ENCODE measurements at regions not wholly inside any gene's neighbourhood (a gene's known extent, or its start where the extent isn't known, plus 50 kb on each side); places are given as distances from the start of the nearest gene placed in this dataset.

DNA sequence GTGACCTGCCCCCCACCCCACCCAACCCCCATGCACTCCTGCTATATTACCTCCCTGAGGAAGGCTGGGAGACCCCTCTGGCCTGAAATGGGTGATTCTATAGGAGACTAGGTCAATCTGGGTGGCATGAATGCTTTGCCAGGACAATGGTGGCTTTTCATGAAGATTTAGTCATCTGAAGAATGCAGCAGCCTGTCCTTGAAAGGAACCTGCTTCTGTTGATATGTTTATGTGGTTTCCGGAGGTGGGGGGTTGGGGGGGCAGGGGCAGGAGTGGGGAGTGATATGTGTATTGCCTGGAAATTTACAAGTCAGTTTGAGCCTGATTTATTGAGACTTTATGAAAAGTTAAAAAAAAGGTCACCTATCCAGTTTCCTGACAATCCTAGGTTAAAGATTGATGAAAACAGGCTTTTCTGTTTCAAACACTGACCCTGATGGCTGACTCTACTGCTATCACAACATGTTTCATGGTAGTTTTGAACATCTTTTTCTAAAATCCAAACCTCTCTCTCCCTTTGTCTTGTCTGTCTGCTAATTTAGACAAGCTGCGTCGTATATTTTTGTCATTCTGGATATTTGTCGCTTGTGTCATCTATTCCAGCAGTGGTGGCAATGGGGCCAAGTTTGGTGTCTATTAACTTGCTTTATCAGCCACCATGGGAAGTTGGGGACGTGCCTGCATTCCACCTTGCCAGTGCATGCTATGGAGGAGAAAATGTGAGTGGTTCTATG lies 153.7 kb upstream of the EGFLAM start:
- H3K9me3 ChIP-seq (replicated peaks) = no peaks in the 10 kb centered on the region
- peak; percentile 59 to 90 for DNase-seq (ENCODE audit: low read depth in 1 of 2, low spot score in 2 of 2)
- H3K27ac ChIP-seq = peak overlapping the region; percentile 87
- peaks cover 38% of the 10 kb centered on the region for H3K4me1 ChIP-seq (replicated peaks)
- no peaks in the 10 kb centered on the region for H3K27me3 ChIP-seq (replicated peaks)
- H3K36me3 ChIP-seq = no peaks in the 10 kb centered on the region
- no peak overlapping the region for H3K4me3 ChIP-seq

DNA sequence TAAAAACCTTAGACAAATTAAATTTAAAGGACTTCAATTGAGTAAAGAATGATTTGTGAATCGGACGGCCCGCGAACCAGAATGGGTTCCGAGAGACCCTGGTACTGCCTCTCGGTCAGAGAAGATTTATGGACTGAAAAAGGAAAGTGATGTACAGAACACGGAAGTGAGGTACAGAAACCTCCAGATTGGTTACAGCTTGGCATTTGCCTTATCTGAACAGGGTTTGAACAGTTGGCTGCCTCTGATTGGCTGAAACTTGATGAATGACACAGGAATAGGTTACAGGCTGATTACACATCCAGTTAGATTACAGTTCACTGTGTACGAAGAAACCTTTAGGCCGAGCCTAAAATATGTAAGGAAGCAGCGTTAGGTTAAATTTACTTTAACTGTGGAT lies 156.5 kb upstream of the EGFLAM start:
- Histone ChIP-seq H3K9me3 (replicated peaks) (no peaks in the 10 kb centered on the region), H3K36me3 (no peaks in the 10 kb centered on the region), H3K27me3 (replicated peaks) (no peaks in the 10 kb centered on the region), H3K4me1 (replicated peaks) (peaks cover 51% of the 10 kb centered on the region), H3K4me3 (no peak overlapping the region), H3K27ac (no peak overlapping the region)
- DNase-seq (ENCODE audit: low read depth in 1 of 2, low spot score in 2 of 2) = no peak

DNA sequence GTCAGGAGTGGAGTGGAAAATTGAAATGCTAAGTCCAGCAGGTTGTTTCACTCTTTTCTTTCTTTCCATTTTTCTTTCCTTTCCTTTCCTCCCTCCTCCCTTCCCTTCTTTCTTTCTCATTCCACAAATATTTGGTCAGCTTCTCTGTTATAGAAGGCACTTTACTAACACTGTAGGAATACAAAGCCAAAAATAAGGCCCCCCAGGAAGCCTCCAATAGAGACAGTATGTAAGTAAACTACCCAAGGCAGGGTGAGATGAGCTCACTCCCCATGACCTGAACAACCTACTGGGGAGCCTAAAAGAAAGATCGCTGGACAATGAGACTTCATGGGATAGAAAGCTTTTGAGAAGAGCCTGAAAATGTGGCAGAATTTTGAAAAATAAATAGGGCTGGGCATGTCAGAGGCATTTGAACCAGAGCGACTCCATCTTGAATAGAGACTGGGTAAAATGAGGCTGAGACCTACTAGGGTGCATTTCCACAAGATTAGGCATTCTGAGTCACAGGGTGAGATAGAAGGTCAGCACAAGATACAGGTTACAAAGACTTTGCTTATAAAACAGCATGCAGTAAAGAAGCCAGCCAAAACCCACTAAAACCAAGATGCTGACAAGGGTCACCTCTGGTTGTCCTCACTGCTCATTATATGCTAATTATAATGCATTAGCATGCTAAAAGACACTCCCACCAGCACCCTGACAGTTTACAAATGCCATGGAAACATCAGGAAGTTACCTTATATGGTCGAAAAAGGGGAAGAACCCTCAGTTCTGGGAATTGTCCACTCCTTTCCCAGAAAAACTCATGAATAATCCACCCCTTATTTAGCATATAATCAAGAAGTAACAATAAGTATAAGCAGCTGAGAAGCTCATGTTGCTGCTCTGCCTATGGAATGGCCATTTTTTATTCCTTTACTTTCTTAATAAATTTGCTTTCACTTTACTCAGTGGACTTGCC lies 158.9 kb upstream of the EGFLAM start:
- peak; percentile 54 to 67 for DNase-seq (ENCODE audit: low read depth in 1 of 2, low spot score in 2 of 2)

DNA sequence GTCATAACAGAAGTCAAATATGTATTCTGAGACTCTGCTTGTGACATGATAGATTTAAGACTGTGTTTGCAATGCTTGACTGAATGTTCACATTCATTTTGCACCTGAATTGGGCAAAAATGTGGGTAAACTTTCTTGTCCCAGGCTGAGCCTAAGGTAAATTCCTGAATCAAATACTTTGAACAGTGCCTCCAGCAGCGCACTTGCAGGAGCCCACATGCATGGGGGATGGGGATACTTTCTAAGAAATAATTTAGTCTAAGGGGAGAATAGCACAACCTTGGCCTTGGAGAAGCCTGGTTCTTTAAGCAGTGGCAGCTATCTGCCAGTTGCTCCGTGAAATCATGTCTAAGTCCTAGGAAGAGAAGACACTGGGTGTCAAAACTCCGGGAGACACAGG lies 163.5 kb upstream of the EGFLAM start:
- Histone ChIP-seq H3K36me3 (no peaks in the 10 kb centered on the region), H3K4me3 (no peak overlapping the region), H3K27me3 (replicated peaks) (no peaks in the 10 kb centered on the region), H3K9me3 (replicated peaks) (no peaks in the 10 kb centered on the region), H3K27ac (no peak overlapping the region), H3K4me1 (replicated peaks) (peaks cover 15% of the 10 kb centered on the region)
- no peak for DNase-seq (ENCODE audit: low read depth in 1 of 2, low spot score in 2 of 2)

More for the DNA sequence above, 158.9 kb upstream of the EGFLAM start:
- Histone ChIP-seq H3K27ac (peak overlapping the region; percentile 60), H3K9me3 (replicated peaks) (no peaks in the 10 kb centered on the region), H3K4me1 (replicated peaks) (peaks cover 36% of the 10 kb centered on the region), H3K27me3 (replicated peaks) (no peaks in the 10 kb centered on the region), H3K4me3 (no peak overlapping the region), H3K36me3 (no peaks in the 10 kb centered on the region)

DNA sequence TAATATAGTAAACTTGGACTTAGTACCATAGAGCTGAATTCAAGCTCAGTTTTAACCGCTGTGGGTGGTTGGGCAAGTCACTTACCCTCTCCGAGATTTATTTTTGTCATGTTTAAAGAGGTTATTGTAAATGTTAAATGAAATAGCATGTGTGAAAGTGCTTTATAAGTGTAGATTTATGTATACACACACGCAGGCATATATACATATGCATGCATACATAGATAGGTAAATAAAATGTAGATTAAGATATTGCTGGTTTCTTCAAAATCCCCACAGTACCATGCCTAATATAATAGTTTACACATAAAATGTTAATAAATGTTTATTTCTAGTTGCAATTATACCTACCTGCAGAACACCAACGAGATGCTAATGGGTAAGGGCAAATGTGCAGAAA lies 164.5 kb upstream of the EGFLAM start:
- Histone ChIP-seq H3K4me1 (replicated peaks) (peaks cover 5% of the 10 kb centered on the region), H3K36me3 (no peaks in the 10 kb centered on the region), H3K27me3 (replicated peaks) (no peaks in the 10 kb centered on the region), H3K27ac (no peak overlapping the region), H3K9me3 (replicated peaks) (no peaks in the 10 kb centered on the region), H3K4me3 (no peak overlapping the region)
- no peak for DNase-seq (ENCODE audit: low read depth in 1 of 2, low spot score in 2 of 2)

DNA sequence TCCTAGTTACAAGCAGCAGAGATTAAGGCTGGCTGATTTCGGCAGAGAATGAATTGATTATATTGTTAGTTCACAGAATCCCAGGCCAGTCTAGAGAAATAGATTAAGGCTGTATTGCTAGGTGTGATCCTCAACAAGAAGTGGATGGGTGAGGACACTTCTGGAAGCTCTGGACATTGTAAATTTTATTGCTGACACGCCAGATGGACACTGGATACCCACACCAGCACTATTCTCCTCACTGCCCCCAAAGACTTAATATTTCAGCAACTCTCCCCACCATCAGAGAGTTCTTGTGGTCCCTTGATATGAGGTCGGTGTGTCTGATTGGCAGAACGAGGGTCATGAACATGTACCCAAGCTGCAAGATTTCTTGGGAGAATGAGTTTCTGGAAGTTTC lies 171.6 kb upstream of the EGFLAM start:
- DNase-seq (ENCODE audit: low read depth in 1 of 2, low spot score in 2 of 2) = no peak
- no peaks in the 10 kb centered on the region; the same call in 1 of the 2 replicates for H3K27me3 ChIP-seq (replicated peaks)
- H3K36me3 ChIP-seq = no peaks in the 10 kb centered on the region
- H3K4me1 ChIP-seq (replicated peaks) = peaks cover 5% of the 10 kb centered on the region
- no peak overlapping the region for H3K4me3 ChIP-seq
- H3K9me3 ChIP-seq (replicated peaks) = no peaks in the 10 kb centered on the region
- no peak overlapping the region for H3K27ac ChIP-seq

DNA sequence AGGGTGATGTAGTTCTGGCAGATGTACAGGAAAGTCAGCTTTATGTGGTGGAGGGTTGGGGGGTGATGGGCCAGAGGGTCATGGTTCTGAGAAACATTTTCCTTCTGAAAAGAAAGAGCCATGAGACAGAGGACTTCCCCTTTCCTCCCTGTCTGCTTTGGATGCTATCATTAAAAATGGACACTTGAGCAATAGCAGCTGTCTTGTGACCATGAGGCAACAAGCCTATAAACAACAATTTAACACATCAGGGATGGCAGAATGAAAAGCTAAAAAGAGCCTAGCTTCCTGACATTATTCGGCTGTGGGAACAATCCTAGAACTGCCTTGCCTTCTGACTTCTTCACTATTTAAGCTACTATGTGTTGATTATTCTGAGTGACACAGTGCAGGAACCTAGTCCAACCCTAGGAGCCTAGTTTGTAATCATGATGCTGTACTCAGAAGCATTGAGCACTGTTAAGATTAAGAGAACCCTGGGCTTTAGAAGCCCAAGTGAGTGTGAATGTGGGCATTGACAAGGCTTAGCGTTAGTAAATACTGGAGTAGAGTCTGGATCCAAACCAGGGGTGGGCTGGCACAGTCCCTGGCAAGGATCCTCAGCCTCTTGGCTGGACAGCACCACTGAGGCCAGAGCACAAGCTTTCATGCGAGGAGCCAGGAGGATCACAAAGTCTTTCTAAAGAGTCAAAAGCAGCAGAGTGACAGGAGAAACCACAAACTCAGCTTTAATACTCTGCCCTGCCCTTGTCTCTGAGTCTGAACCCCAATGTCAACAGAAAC lies 178.5 kb upstream of the EGFLAM start:
- Histone ChIP-seq H3K4me3 (no peak overlapping the region), H3K36me3 (no peaks in the 10 kb centered on the region), H3K27ac (no peak overlapping the region), H3K27me3 (replicated peaks) (no peaks in the 10 kb centered on the region), H3K9me3 (replicated peaks) (no peaks in the 10 kb centered on the region), H3K4me1 (replicated peaks) (peaks cover 15% of the 10 kb centered on the region)
- DNase-seq (ENCODE audit: low read depth in 1 of 2, low spot score in 2 of 2) = no peak

DNA sequence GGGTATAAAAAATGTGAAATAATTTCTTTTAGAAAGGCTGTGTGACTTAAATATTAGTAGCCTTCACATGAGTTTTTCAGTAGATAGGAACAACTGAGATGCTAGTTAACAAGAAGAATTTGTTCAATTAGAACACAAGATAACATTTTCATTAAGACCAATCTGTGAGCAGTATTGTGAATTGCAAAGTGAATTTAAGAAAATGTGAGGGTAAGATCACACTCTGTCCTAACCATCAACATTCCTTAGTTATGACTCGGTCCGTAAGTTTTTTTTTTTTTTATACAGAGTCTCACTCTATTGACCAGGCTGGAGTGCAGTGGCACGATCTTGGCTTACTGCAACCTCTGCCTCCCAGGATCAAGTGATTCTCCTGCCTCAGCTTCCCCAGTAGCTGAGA lies 180.2 kb upstream of the EGFLAM start:
- Histone ChIP-seq H3K27ac (peak overlapping the region; percentile 54), H3K27me3 (replicated peaks) (no peaks in the 10 kb centered on the region), H3K4me3 (no peak overlapping the region), H3K4me1 (replicated peaks) (peaks cover 15% of the 10 kb centered on the region), H3K36me3 (no peaks in the 10 kb centered on the region), H3K9me3 (replicated peaks) (no peaks in the 10 kb centered on the region)
- DNase-seq (ENCODE audit: low read depth in 1 of 2, low spot score in 2 of 2) = peak in 1 of 2 experiments; percentile 57

DNA sequence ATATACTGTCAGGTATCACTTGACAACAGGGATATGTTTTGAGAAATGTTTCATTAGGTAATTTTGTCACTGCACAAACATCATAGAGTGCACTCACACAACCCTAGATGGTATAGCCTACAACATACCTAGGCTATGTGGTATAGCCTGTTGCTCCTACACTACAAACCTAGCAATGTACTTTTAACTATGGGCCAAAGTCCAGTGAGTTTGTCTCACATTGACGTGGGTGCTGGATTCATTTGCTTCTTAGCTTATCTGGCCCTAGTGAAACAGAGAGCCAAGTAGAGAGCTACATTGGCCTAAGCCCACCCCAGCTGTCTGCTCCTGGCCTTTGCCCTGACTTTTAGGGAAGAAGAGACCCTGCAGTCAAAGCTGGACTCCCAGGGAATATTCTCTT lies 180.7 kb upstream of the EGFLAM start:
- Histone ChIP-seq H3K27ac (peak overlapping the region; percentile 54), H3K4me3 (no peak overlapping the region), H3K27me3 (replicated peaks) (no peaks in the 10 kb centered on the region), H3K36me3 (no peaks in the 10 kb centered on the region), H3K4me1 (replicated peaks) (peaks cover 15% of the 10 kb centered on the region), H3K9me3 (replicated peaks) (no peaks in the 10 kb centered on the region)
- no peak for DNase-seq (ENCODE audit: low read depth in 1 of 2, low spot score in 2 of 2)

DNA sequence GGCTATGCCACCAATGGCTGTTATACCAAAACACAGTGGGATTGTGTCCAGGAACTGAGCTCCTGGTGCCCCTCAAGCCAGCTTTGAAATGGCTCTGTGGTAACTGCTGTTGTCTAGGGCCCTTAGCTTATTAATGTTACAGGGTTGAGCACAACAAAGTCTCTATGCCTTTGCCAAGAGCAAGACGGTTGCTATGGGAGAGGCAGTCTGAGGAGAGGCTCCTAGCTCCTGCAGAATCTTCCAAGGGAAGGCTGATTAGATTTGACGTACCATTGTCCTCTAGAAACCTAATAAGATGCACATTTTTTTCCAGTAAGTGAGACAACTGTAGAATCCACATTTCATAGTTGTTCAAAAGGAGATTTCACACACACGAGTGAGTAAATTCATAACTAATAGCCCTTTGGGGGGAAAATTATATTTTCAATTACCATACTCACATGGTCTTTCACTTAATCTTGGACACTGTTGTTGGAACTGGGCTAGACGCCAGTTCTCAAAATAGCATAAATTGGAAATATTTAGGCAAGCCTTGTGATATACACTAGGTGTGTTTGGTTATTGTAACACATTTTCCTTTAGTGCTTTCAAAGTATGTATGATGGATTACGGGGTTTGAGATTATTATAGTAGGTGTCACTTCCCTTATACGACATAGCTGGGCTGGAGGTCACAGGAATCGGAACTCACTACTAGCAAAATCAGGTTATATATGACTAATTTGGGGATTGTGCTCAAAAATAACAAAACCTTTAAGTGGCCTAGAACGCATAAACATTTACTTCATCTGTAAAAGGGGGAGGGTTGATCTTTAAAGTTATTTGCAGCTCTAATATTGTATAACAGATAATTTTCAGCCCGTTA lies 186.3 kb upstream of the EGFLAM start:
- no peak overlapping the region for H3K27ac ChIP-seq
- no peak overlapping the region for H3K4me3 ChIP-seq
- no peak for DNase-seq (ENCODE audit: low read depth in 1 of 2, low spot score in 2 of 2)
- no peaks in the 10 kb centered on the region for H3K36me3 ChIP-seq
- no peaks in the 10 kb centered on the region for H3K27me3 ChIP-seq (replicated peaks)
- H3K9me3 ChIP-seq (replicated peaks) = no peaks in the 10 kb centered on the region
- peaks cover 5% of the 10 kb centered on the region for H3K4me1 ChIP-seq (replicated peaks)

DNA sequence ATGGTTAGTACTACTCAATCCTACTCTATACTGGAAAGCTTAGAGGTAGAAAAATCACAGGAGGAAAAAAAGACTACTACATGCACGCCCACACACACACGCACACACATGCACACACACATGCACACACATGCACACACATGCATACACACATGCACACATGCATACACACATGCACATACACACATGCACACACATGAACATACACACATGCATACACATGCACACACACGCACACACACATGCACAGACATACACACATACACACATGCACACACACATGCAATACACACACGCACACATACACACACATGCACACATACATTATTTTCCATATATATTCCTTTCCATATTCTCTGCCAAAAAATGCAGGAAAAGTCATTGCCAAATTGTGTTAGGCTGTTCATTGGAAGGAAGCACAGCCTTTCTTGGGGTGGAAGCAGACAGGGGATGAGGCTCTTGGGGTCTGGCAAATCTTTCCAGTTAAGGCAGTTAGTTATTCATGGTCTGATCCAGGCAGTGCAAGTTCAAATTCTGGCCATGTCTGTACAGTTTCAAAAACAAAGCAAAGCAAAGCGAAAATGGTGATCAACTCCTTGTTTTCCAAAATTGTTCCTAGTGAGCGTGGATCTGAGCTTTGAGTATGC lies 187.9 kb upstream of the EGFLAM start:
- H3K4me3 ChIP-seq = no peak overlapping the region
- H3K9me3 ChIP-seq (replicated peaks) = no peaks in the 10 kb centered on the region
- no peak for DNase-seq (ENCODE audit: low read depth in 1 of 2, low spot score in 2 of 2)
- H3K4me1 ChIP-seq (replicated peaks) = peaks cover 5% of the 10 kb centered on the region
- H3K36me3 ChIP-seq = no peaks in the 10 kb centered on the region
- no peak overlapping the region for H3K27ac ChIP-seq
- no peaks in the 10 kb centered on the region for H3K27me3 ChIP-seq (replicated peaks)

DNA sequence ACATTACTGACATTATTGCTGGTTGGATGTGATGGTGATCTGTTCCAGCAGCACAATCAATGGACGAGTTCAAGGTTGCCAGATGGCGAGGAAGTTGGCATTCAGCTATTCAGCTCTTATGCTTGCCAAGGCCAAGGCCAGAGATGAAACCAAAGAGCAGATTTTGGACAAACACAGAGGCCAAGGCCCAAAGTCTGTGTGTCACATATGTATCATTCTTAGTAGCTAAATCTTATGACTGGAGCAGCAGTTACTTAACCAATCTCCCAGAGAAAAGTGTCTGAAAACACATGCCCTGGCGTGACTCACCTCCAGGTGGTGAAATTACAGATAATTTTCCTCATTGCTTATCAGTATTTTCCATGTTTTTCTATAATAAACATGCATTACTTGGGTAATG lies 189.0 kb upstream of the EGFLAM start:
- Histone ChIP-seq H3K36me3 (no peaks in the 10 kb centered on the region), H3K9me3 (replicated peaks) (no peaks in the 10 kb centered on the region), H3K27ac (no peak overlapping the region), H3K4me3 (no peak overlapping the region), H3K27me3 (replicated peaks) (no peaks in the 10 kb centered on the region), H3K4me1 (replicated peaks) (peaks cover 5% of the 10 kb centered on the region)
- DNase-seq (ENCODE audit: low read depth in 1 of 2, low spot score in 2 of 2) = no peak
